Activated CD8-positive, alpha-beta memory T cell treated with anti-CD3 and anti-CD28 coated beads for 48 hours (primary cell): ENCODE measurements at regions not wholly inside any gene's neighbourhood (a gene's known extent, or its start where the extent isn't known, plus 50 kb on each side); places are given as distances from the start of the nearest gene placed in this dataset.
"Not testable (repeated sequence)": the region's sequence is repeated elsewhere in the genome, so short reads cannot be mapped to it uniquely, and the experiment has no call there.

Source experiments
- DNase-seq, 3 experiments: peaks; one replicate each; pipeline ENCODE4 v3.0.0-alpha.2; 2020; ENCODE audit warnings: low read depth in 2 of 3, low spot score in 2 of 3

GRCh38 chr2:21763501-21763900 lies 639.7 kb downstream of the TDRD15 start:
- no peak for DNase-seq

- no peak for DNase-seq
Measured at GRCh38 chr2:21770787-21771186, 647.0 kb downstream of the TDRD15 start.

GRCh38 chr2:21772624-21773023 lies 648.9 kb downstream of the TDRD15 start:
- DNase-seq: no peak

- no peak for DNase-seq
Measured at GRCh38 chr2:21773168-21773567, 649.4 kb downstream of the TDRD15 start.

GRCh38 chr2:21774691-21775368 lies 651.1 kb downstream of the TDRD15 start:
- DNase-seq: no peak

- DNase-seq: no peak
Measured at GRCh38 chr2:21779786-21780185, 656.0 kb downstream of the TDRD15 start.

- DNase-seq: no peak
Measured at GRCh38 chr2:21781962-21782361, 658.2 kb downstream of the TDRD15 start.

GRCh38 chr2:21782866-21783265 lies 659.1 kb downstream of the TDRD15 start:
- no peak for DNase-seq

GRCh38 chr2:21787941-21788340 lies 664.2 kb downstream of the TDRD15 start:
- no peak for DNase-seq

GRCh38 chr2:21790311-21790710 lies 666.5 kb downstream of the TDRD15 start:
- not testable (repeated sequence) for DNase-seq

- no peak for DNase-seq
Measured at GRCh38 chr2:21792571-21792970, 668.8 kb downstream of the TDRD15 start.

- DNase-seq: no peak
Measured at GRCh38 chr2:21793461-21793860, 669.7 kb downstream of the TDRD15 start.

GRCh38 chr2:21794611-21795010 lies 670.8 kb downstream of the TDRD15 start:
- DNase-seq: no peak

GRCh38 chr2:21800356-21800755 lies 676.6 kb downstream of the TDRD15 start:
- DNase-seq: no peak

GRCh38 chr2:21803550-21803949 lies 679.8 kb downstream of the TDRD15 start:
- DNase-seq: no peak

- no peak for DNase-seq
Measured at GRCh38 chr2:21804151-21804550, 680.4 kb downstream of the TDRD15 start.

- no peak for DNase-seq
Measured at GRCh38 chr2:21811541-21811940, 687.8 kb downstream of the TDRD15 start.

- DNase-seq: no peak
Measured at GRCh38 chr2:21812766-21813165, 689.0 kb downstream of the TDRD15 start.

- DNase-seq: no peak
Measured at GRCh38 chr2:21814588-21815149, 690.9 kb downstream of the TDRD15 start.

- no peak for DNase-seq
Measured at GRCh38 chr2:21818212-21818795, 694.5 kb downstream of the TDRD15 start.

- no peak for DNase-seq
Measured at GRCh38 chr2:21819454-21819853, 695.7 kb downstream of the TDRD15 start.

- DNase-seq: no peak
Measured at GRCh38 chr2:21820271-21820670, 696.5 kb downstream of the TDRD15 start.
